Heart left ventricle (tissue), 13 donors: ENCODE measurements at regions not wholly inside any gene's neighbourhood (a gene's known extent, or its start where the extent isn't known, plus 50 kb on each side); places are given as distances from the start of the nearest gene placed in this dataset.

Experiments
- POLR2A ChIP-seq, 2 donors: fragments of 450-650 bp; IDR thresholded peaks; one replicate each; pipeline ENCODE4 v1.6.1; 2017; ENCODE audit warnings: antibody characterized with exemption in 2 of 2, mild to moderate bottlenecking in 2 of 2, moderate library complexity in 2 of 2
- TF ChIP-seq, protein P1 (sequence below), 12 donors: fragments of 200-600 bp; sonication (generic) in 4 of 12; IDR thresholded peaks; one replicate each; pipeline versions ENCODE4 v1.5.0 to v1.8.0; 2018 to 2022; ENCODE audit warnings: antibody characterized with exemption in 12 of 12, mild to moderate bottlenecking in 5 of 12
- donor health status: ischemic (EF 13 %, LVEDD 7.1; RV severe dilation, severe dysfunction).
- donor health status: DM: no; HTN: yes; CAD: no.
- donor health status: DM: no; HTN: no; CAD: no.
- donor health status: ischemic (EF 25% LVEDD 6.9; RV normal size, moderate dysfunction).
- donor health status: ischemic (EF 25% LVEDD 5.7; RV mildly dilated, moderate dysfunction).
- donor health status: ischemic (EF 35%, LVEDD 5.7; RV mildly dilated, moderate dysfunction).
- donor health status: nonischemic (EF 11% LVEDD 7.7; RV severe dilation, severe dysfunction).
- donor health status: DM: yes; HTN: yes; CAD: no.
- donor health status: PGD.
- donor health status: ischemic (EF 29% LVEDD 5.4; RV normal size, mild dysfunction).
- donor health status: nonischemic (EF 23%, LVEDD 6.1; RV moderate dilation, normal function).

DNA sequence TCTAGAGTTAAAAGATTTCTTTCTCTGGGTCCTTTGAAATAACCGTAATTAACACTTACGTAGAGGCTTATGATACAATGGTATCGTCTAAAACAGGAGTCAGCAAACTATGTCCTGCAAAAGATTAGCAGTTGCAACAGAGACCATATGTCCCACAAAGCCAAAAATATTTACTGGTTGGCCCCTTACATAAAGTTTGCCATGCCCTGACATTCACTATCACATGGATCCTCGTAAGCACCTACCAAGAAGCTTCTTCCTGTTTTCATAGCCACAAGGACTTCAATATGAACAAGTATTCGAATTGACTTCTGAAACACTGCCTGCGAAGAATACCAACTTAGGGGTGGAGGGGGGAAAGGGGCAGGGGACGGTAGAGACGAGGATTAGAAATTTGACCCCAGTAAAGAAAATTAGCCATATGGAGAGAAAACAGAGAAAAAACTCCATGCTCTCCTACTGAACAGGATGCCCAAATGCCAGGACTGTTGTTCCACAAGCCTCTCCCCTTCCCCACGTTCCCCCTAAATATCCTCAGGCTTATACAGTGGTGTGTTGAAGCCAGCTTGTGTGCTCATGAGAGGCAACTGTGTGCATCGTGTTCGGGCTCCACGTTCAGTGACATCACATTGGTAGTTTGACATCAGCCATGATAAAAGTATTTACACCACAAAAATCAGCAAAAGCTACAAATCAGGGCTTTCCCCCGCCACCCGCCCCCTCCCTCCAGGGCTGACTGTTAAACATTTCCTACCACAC lies 144.1 kb upstream of the HES1 start:
- TF ChIP-seq, protein P1, sequence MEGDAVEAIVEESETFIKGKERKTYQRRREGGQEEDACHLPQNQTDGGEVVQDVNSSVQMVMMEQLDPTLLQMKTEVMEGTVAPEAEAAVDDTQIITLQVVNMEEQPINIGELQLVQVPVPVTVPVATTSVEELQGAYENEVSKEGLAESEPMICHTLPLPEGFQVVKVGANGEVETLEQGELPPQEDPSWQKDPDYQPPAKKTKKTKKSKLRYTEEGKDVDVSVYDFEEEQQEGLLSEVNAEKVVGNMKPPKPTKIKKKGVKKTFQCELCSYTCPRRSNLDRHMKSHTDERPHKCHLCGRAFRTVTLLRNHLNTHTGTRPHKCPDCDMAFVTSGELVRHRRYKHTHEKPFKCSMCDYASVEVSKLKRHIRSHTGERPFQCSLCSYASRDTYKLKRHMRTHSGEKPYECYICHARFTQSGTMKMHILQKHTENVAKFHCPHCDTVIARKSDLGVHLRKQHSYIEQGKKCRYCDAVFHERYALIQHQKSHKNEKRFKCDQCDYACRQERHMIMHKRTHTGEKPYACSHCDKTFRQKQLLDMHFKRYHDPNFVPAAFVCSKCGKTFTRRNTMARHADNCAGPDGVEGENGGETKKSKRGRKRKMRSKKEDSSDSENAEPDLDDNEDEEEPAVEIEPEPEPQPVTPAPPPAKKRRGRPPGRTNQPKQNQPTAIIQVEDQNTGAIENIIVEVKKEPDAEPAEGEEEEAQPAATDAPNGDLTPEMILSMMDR (IDR thresholded peaks at IDR 0.05), result no peak
- TF ChIP-seq POLR2A (IDR thresholded peaks at IDR 0.05), result no peak
